EL (cell line): ENCODE measurements at regions not wholly inside any gene's neighbourhood (a gene's known extent, or its start where the extent isn't known, plus 50 kb on each side); places are given as distances from the start of the nearest gene placed in this dataset.
"Not testable (repeated sequence)": the region's sequence is repeated elsewhere in the genome, so short reads cannot be mapped to it uniquely, and the experiment has no call there.

Source experiments
- DNase-seq: peaks from one replicate; pipeline ENCODE4 v3.0.0-alpha.2; 2016

DNA sequence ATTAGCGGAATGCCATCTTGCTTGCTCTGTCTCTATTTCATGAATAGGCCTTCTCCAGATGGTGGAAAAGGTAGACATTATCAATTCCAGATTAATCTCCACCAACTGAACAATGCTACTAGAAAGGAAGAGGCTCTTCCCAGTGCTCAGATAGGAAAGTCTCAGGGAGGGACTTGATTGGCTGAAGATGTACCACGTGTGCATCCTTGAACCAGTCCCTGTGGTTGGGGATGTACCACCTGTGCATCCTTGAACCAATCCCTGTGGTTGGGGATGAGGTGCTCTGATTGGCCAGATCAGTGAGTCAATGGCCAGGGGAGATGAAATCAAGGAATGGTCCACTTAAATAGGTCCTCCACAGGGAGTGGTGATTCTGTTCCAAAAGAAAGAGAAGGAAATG is 246.2 kb downstream of the NPIPA7 start:
- DNase-seq: not testable (repeated sequence)

DNA sequence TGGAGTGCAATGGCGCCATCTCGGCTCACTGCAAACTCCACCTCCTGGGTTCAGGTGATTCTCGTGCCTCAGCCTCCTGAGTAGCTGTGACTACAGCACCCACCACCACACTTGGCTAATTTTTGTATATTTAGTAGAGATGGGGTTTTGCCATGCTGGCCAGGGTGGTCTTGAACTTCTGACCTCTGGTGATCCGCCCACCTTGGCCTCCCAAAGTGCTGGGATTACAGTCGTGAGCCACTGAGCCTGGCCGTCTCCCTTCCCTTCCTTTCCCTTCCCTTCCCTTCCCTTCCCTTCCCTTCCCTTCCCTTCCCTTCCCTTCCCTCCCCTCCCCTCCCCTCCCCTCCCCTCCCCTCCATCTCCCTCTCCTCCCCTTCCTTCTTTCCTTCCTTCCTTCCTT is 248.9 kb downstream of the NPIPA7 start:
- not testable (repeated sequence) for DNase-seq

- not testable (repeated sequence) for DNase-seq
Measured at GRCh38 chr16:16638231-16638630, 259.3 kb downstream of the NPIPA7 start.

GRCh38 chr16:16638714-16639113 is 259.8 kb downstream of the NPIPA7 start:
- DNase-seq: not testable (repeated sequence)

GRCh38 chr16:16643828-16644227 is 264.9 kb downstream of the NPIPA7 start:
- DNase-seq: not testable (repeated sequence)

DNA sequence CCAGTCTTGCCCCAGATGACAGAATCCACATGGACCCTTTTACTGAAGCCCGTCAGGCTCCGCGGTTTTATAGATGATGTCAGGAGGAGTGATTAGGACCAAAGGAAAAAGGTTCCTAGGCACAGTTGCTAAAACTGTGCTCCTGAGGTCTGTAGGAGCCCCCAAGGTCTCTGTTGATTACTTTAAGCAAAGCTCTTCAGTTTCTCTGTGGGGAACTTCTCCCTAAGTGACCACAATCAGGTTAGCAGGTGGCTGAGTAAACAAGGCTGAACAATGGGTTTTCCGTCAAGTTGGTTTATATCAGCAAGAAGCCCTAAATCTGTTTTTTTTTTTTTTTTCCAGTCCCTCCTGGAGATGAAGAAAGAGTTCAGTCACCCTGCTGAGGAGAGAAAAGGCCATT is 269.1 kb downstream of the NPIPA7 start:
- not testable (repeated sequence) for DNase-seq

GRCh38 chr16:16672180-16672812 is 293.4 kb downstream of the NPIPA7 start:
- DNase-seq: not testable (repeated sequence)

DNA sequence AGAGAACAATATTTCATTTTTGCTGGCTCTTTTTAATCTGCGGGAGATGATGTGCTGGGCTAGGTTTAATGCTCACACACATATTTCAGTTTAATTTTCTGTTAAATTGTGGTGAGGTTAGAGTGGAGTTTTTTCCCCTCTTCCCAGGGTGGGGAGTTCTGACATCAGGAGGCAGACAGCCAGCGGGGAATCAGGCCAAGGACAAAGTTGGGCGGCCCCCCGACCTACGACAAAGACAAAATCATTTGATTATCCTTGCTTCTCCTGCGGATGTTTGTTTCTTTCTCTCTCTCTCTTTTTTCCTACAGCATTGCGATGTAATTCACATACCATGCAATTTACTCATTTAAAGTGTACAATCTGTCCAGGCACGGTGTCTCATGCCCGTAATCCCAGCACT is 295.9 kb downstream of the NPIPA7 start:
- DNase-seq: not testable (repeated sequence)

GRCh38 chr16:16721849-16722248 is 342.9 kb downstream of the NPIPA7 start:
- DNase-seq: not testable (repeated sequence)

- DNase-seq: not testable (repeated sequence)
Measured at GRCh38 chr16:16722666-16723065, 343.7 kb downstream of the NPIPA7 start.

DNA sequence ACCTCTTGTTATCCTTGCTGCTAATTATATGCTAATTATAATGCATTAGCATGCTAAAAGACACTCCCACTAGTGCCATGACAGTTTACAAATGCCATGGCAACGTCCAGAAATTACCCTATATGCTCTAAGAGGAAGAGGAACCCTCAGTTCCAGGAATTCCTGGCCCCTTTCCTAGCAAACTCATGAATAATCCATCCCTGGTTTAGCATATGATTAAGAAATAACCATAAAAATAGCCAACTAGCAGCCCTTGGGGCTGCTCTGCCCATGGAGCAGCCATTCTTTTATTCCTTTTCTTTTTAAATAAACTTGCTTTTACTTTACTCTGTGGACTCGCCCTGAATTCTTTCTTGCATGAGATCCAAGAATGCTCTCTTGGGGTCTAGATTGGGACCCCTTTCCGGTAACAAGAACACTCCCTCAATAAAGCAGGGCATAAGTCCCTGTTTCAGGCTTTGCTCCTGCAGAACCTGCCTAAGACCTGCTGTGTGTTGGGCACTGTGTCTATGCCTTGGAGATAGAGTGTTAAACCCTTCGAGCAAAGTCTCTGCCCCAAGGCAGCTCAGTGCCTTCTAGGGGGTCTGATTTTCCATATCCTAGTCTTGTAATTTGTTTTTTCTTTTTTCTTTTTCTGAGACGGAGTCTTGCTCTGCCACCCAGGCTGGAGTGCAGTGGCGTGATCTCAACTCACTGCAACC is 345.0 kb downstream of the NPIPA7 start:
- not testable (repeated sequence) for DNase-seq

DNA sequence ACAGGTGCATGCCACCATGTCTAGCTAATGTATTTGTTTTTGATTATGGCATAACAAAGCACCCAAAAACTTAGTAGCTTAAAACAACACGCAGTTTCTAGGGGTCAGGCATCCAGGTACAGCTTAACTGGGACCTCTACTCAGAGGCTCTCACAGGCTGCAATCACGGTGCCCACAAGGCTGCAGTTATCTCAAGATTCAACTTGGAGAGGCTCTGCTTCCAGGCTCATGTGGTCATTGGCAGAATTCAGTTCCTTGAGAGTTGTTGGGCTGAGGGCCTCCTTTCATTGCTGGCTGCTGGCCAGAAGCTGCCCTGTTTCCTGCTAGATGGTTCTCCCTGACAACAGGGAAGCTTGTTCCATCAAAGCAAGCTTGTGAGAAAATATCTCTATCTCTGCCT is 348.1 kb downstream of the NPIPA7 start:
- DNase-seq: not testable (repeated sequence)

GRCh38 chr16:16742573-16742972 is 363.6 kb downstream of the NPIPA7 start:
- not testable (repeated sequence) for DNase-seq

DNA sequence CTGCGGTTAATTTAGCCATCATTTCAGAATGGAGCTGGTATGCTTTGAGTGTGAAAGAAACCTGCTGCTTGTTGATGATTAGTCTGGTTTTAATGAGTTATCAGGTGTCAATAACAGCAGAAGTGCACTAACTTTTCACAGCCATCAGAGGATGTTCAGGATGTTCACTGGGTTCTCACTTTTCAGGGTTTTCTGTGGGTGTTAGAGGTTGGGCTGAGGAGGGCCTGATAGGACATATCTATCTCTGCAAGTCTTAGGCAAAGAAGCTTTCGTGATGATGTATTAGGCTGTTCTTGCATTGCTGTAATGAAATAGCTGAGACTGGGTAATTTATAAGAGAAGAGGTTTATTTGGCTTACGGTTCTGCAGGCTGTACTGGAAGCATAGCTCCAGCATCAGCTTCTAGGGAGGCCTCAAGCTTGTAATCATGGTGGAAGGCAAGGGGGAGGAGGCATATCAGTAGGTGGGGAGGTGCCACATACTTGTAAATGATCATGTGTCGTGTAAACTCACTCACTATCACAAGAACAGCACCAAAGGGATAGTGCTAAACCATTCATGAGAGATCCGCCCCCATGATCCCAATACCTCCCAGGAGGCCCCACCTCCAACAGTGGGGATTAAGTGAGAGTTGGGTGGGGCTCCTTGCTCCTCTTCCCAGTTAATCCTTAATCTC is 376.2 kb downstream of the NPIPA7 start:
- not testable (repeated sequence) for DNase-seq

DNA sequence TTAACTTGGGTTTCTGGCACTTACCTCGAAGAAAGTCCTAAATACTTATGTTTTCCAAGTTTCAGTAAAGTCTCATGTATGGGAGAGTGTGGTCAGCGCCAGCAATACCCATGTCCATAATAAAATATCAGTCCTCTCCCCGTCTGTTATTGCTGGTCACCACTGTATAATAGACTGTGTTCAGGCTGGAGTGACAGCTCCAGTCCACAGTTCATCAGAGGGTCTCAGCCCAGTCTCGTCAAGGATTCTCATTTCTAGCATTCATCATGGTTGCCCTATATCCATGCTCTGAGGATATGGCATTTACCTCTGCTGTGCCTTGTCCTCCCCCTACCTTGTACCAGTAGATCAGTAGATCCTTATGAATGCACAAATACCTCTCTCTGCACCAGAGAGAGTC is 384.5 kb downstream of the NPIPA7 start:
- DNase-seq: no peak

- not testable (repeated sequence) for DNase-seq
Measured at GRCh38 chr16:16770717-16771116, 391.8 kb downstream of the NPIPA7 start.

- no peak for DNase-seq
Measured at GRCh38 chr16:16774389-16774788, 395.4 kb downstream of the NPIPA7 start.

DNA sequence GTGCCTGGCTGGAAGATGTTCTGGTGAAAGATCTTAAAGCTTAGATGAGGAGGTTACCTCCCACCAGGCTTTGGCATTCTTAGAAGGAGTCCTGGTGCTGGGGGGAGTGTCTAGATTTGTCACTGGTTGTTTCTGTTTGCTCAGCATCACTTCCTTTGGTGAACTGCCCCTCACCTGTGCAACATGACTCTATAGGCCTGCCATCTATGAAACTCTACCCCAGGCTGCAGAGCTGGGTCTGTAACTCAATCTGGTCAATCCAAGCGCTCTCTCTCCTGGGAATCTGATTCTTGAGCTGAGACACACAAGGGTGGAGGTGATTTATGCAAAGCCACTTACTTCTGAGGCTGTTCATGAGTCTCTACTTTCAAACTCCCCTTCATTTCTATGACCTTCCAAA is 399.4 kb downstream of the NPIPA7 start:
- no peak for DNase-seq

- DNase-seq: no peak
Measured at GRCh38 chr16:16780588-16780987, 401.6 kb downstream of the NPIPA7 start.

GRCh38 chr16:16782153-16782552 is 403.2 kb downstream of the NPIPA7 start:
- DNase-seq: no peak

DNA sequence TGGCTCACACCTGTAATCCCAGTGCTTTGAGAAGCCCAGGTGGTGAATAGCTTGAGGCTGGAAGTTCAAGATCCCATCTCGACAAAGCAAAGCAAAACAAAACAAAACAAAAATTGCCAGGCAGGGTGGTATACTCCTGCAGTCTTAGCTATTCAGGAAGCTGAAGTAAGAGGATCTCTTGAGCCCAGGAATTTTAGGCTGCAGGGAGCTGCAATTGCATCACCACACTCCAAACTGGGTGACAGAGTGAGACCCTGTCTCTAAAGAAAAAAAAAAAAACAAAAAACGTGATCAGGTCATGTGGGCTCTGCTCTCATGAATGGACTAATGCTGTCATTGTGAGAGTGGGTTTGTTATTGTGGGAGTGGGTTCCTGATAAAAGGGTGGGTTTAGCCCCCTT is 409.1 kb downstream of the NPIPA7 start:
- DNase-seq: no peak

- no peak for DNase-seq
Measured at GRCh38 chr16:16790597-16790996, 411.7 kb downstream of the NPIPA7 start.

GRCh38 chr16:16791051-16791450 is 412.1 kb downstream of the NPIPA7 start:
- DNase-seq: no peak

DNA sequence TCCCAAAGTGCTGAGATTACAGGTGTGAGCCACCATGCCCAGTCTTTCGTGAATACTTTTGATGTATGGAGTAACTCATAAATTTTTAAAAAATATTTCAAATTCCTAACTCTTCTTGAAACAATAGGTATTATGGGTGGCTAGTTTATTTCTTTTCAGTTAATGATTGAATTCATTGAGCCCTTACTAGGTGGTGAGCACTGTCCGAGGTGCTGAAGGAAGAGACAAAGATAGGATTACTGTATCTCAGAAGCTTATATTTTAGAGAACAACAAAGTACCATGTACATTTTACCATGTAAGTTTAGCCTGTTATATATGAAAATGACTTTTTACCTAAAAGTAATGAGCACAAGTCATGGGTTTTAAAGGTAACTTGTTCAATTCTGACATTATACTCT is 418.3 kb downstream of the NPIPA7 start:
- DNase-seq: no peak
